Heart left ventricle (tissue), 16 donors: ENCODE measurements at regions not wholly inside any gene's neighbourhood (a gene's known extent, or its start where the extent isn't known, plus 50 kb on each side); places are given as distances from the start of the nearest gene placed in this dataset.

Experiments used
- ATAC-seq, 4 donors: fragments of 200-7000 bp; cut with Tn5 transposase; one replicate each; pipeline ENCODE4 v1.9.1; 2020 to 2022; ENCODE audit warnings: moderate library complexity in 4 of 4, mild to moderate bottlenecking in 3 of 4, moderate number of reproducible peaks in 1 of 4
- DNase-seq, 5 donors: peaks; one replicate each; pipeline ENCODE4 v3.0.0-alpha.2; 2020
- H3K27ac ChIP-seq, 12 donors: fragments of 200-600 bp; sonication (generic) in 4 of 12; one replicate each; pipeline versions ENCODE4 v1.5.0 to v1.8.0; 2016 to 2022; ENCODE audit warnings: mild to moderate bottlenecking in 2 of 12
- H3K27me3 ChIP-seq, 9 donors: fragments of 200-600 bp; sonication (generic) in 2 of 9; one replicate each; pipeline versions ENCODE4 v1.5.1 to v1.8.0; 2016 to 2022; ENCODE audit warnings: mild to moderate bottlenecking in 3 of 9
- H3K36me3 ChIP-seq, 9 donors: fragments of 200-600 bp; sonication (generic) in 2 of 9; one replicate each; pipeline versions ENCODE4 v1.5.0 to v1.8.0; 2018 to 2022; ENCODE audit warnings: mild to moderate bottlenecking in 2 of 9
- H3K4me1 ChIP-seq, 12 donors: fragments of 200-600 bp; sonication (generic) in 4 of 12; one replicate each; pipeline versions ENCODE4 v1.5.0 to v1.8.0; 2016 to 2022; ENCODE audit warnings: mild to moderate bottlenecking in 3 of 12
- H3K4me3 ChIP-seq, 12 donors: fragments of 200-600 bp; sonication (generic) in 4 of 12; one replicate each; pipeline versions ENCODE4 v1.5.0 to v1.8.0; 2017 to 2022; ENCODE audit warnings: mild to moderate bottlenecking in 9 of 12, moderate library complexity in 4 of 12
- H3K9me3 ChIP-seq, 12 donors: fragments of 200-600 bp; sonication (generic) in 4 of 12; one replicate each; pipeline versions ENCODE4 v1.5.0 to v1.8.0; 2016 to 2022; ENCODE audit warnings: mild to moderate bottlenecking in 1 of 12
- POLR2A ChIP-seq, 2 donors: fragments of 450-650 bp; IDR thresholded peaks; one replicate each; pipeline ENCODE4 v1.6.1; 2017; ENCODE audit warnings: antibody characterized with exemption in 2 of 2, mild to moderate bottlenecking in 2 of 2, moderate library complexity in 2 of 2
- WGBS, 4 donors: extraction: QIAGEN DNeasy Blood & Tissue Kit in 2 of 4; methylation state at CpG; one replicate each; pipeline versions ENCODE4 v1.1.5 to v1.1.7; 2013 to 2018; 5-methylcytosine and 5-hydroxymethylcytosine counted together
- intact Hi-C, 10 donors: fragments of 100-400 bp; cut with DNase I; formaldehyde crosslinking; loops; one replicate each; pipeline versions ENCODE4 v1.11.1 to v1.14.2; 2022
- TF ChIP-seq, protein P1 (sequence below), 12 donors: fragments of 200-600 bp; sonication (generic) in 4 of 12; IDR thresholded peaks; one replicate each; pipeline versions ENCODE4 v1.5.0 to v1.8.0; 2018 to 2022; ENCODE audit warnings: antibody characterized with exemption in 12 of 12, mild to moderate bottlenecking in 5 of 12
- donor health status: ischemic (EF 13 %, LVEDD 7.1; RV severe dilation, severe dysfunction).
- donor health status: healthy with polysubstance abuse.
- donor health status: DM: no; HTN: yes; CAD: no.
- donor health status: DM: no; HTN: no; CAD: no.
- donor health status: ischemic (EF 25% LVEDD 6.9; RV normal size, moderate dysfunction).
- donor health status: ischemic (EF 25% LVEDD 5.7; RV mildly dilated, moderate dysfunction).
- donor health status: healthy.
- donor health status: DM: yes; HTN: yes; CAD: no.
- donor health status: ischemic (EF 35%, LVEDD 5.7; RV mildly dilated, moderate dysfunction).
- donor health status: nonischemic (EF 11% LVEDD 7.7; RV severe dilation, severe dysfunction).
- donor health status: DM: yes; HTN: yes; CAD: no.
- donor health status: PGD.
- donor health status: ischemic (EF 29% LVEDD 5.4; RV normal size, mild dysfunction).
- donor health status: nonischemic (EF 23%, LVEDD 6.1; RV moderate dilation, normal function).

DNA sequence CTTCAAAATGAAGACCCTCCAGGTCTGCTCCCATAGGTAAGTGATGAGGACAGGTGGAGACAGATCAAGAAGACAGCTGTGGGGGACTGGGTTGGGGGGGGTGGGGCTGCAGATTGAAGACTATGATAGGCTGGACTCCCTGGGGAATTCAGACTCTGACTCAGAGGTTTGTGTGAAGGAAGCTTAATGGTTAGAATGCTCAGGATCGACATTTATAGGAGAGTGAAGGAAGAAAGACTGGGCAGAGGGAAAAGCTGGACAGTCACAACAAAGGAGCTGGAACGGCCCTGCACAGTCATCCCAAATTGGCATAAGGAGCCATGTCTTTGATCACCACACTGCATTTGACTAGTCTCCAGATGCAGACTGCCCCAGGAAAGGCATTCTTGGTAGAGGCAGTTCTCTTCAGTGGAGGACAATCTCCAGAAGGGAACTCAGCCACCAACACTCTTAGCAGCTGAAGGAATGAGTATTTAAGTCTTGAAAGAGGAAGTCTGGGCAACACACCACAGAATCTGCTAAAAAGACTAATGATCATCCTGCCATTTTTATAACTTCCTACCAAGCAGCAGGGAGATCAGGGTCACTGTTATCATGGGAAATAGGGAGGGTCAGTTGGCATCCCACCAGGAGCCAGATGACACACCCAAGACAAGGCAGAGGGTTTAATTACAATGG, 120.0 kb upstream of the ZC3H11B start:
- ATAC-seq (no peak), DNase-seq (no peak)
- intact Hi-C loops = loop anchor here in 2 of 10 donors (5.0 to 10.0 kb wide), 2 partner anchors 51 to 58 kb away; no protein-coding TSS in a partner anchor
- H3K4me3 ChIP-seq = no peak overlapping the region
- WGBS, 4 donors = 76 to 89% (median 84%) methylated on average over 2 of the region's 2 CpGs
- H3K4me1 ChIP-seq = peaks cover 0 to 13% (median 0%) of the 10 kb centered on the region in 12 donors
- H3K9me3 ChIP-seq = peaks cover 0 to 12% (median 0%) of the 10 kb centered on the region in 12 donors
- H3K36me3 ChIP-seq = no peaks in the 10 kb centered on the region
- TF ChIP-seq POLR2A (IDR thresholded peaks at IDR 0.05) = no peak
- TF ChIP-seq, protein P1, sequence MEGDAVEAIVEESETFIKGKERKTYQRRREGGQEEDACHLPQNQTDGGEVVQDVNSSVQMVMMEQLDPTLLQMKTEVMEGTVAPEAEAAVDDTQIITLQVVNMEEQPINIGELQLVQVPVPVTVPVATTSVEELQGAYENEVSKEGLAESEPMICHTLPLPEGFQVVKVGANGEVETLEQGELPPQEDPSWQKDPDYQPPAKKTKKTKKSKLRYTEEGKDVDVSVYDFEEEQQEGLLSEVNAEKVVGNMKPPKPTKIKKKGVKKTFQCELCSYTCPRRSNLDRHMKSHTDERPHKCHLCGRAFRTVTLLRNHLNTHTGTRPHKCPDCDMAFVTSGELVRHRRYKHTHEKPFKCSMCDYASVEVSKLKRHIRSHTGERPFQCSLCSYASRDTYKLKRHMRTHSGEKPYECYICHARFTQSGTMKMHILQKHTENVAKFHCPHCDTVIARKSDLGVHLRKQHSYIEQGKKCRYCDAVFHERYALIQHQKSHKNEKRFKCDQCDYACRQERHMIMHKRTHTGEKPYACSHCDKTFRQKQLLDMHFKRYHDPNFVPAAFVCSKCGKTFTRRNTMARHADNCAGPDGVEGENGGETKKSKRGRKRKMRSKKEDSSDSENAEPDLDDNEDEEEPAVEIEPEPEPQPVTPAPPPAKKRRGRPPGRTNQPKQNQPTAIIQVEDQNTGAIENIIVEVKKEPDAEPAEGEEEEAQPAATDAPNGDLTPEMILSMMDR (IDR thresholded peaks at IDR 0.05) = no peak
- H3K27ac ChIP-seq = no peak overlapping the region
- no peaks in the 10 kb centered on the region for H3K27me3 ChIP-seq

DNA sequence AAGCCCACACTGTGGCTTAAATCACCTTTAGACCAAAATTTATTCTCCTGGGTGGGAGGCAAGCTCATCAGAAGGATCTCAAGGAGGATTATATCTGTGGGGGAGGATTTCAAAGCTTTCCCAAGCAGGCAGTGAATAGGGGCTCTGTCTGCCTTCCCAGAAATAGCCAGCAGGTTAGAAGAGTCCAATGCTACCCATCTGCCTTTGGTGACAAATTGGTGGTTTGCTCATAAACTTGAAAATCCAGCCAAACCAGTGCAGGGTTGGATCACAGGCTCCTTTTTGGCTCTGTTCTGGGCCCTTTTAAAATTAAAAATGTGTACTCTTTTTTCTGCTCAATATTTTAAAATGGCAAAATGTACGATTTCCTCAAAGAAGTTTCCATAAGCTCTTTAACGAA, 118.9 kb upstream of the ZC3H11B start:
- DNase-seq = no peak
- WGBS, 4 donors = 84 to 91% (median 88%) methylated on average over 2 of the region's 2 CpGs
- no peak for ATAC-seq

DNA sequence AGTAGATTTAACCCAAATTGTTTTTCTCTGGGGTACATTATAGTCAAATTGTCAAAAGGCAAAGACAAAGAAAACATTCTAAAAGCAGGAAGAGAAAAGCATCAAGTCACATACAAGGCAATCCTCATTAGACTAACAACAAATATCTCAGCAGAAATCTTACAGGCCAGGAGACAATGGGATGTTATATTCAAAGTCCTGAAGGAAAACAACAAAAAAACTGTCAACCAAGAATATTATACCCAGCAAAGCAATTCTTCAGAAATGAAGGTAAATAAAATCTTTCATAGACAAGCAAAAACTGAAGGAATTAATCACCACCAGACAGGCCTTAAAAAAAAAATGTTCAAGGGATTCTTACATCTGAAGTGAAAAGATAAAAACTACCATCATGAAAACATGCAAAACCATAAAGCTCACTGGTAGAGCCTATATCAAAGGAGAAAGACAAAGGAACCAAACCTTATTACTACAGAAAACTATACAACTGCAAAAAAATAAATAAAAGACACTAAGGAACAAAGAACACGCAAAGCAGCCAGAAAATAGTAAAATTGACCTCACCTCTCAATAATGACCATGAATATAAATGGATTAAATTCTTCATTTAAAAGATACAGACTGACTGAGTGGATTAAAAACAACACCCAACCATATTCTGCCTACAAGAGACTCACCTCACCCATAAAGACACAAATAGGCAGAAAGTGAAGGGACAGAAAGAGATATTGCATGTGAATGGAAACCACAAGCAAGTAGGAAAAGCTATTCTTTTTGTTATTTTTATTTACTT, 113.8 kb upstream of the ZC3H11B start:
- WGBS, 4 donors = 88 to 94% (median 90%) methylated on average over 1 of the region's 1 CpG
- ATAC-seq = no peak

More for the DNA sequence above, 118.9 kb upstream of the ZC3H11B start:
- Histone ChIP-seq H3K4me3 (no peak overlapping the region), H3K9me3 (peaks cover 0 to 22% (median 5%) of the 10 kb centered on the region in 12 donors), H3K27me3 (no peaks in the 10 kb centered on the region), H3K4me1 (peaks cover 0 to 13% (median 0%) of the 10 kb centered on the region in 12 donors), H3K27ac (no peak overlapping the region), H3K36me3 (no peaks in the 10 kb centered on the region)
- no peak for TF ChIP-seq POLR2A (IDR thresholded peaks at IDR 0.05)
- TF ChIP-seq, protein P1 (IDR thresholded peaks at IDR 0.05) = no peak
- intact Hi-C loops = loop anchor here in 2 of 10 donors (5.0 to 10.0 kb wide), 2 partner anchors 49 to 57 kb away; no protein-coding TSS in a partner anchor

More for the DNA sequence above, 113.8 kb upstream of the ZC3H11B start:
- Histone ChIP-seq H3K4me1 (no peaks in the 10 kb centered on the region), H3K27ac (no peak overlapping the region), H3K36me3 (no peaks in the 10 kb centered on the region), H3K4me3 (no peak overlapping the region), H3K27me3 (no peaks in the 10 kb centered on the region), H3K9me3 (peaks cover 0 to 42% (median 17%) of the 10 kb centered on the region in 12 donors)
- intact Hi-C loops = no loop called here
- no peak for TF ChIP-seq POLR2A (IDR thresholded peaks at IDR 0.05)
- TF ChIP-seq, protein P1 (IDR thresholded peaks at IDR 0.05) = no peak
- no peak for DNase-seq
